ENCODE measurements at regions not wholly inside any gene's neighbourhood (a gene's known extent, or its start where the extent isn't known, plus 50 kb on each side); places are given as distances from the start of the nearest gene placed in this dataset.

GRCh38 chr4:79057772-79058171 is 118.5 kb upstream of the PAQR3 start:
- H4K20me1 ChIP-seq (ENCODE audit: low read depth): no peaks in the 10 kb centered on the region
- no peaks in the 10 kb centered on the region for H3K9me3 ChIP-seq (ENCODE audit: low read depth)
- no peaks in the 10 kb centered on the region for H3K9me3 Mint-ChIP-seq
- no peak overlapping the region for H3K27ac ChIP-seq
- no peak overlapping the region for H3K27ac Mint-ChIP-seq
- no peaks in the 10 kb centered on the region for H3K27me3 ChIP-seq
- peaks cover 14% of the 10 kb centered on the region for H3F3A ChIP-seq (ENCODE audit: low read depth)
- H3K36me3 ChIP-seq: no peaks in the 10 kb centered on the region
- no peak overlapping the region for H2AFZ ChIP-seq (replicated peaks)
- TF ChIP-seq EZH2phosphoT487 (IDR thresholded peaks at IDR 0.05) (no peak), EZH2 (IDR thresholded peaks at IDR 0.05) (no peak)
- TF ChIP-seq, protein P1, sequence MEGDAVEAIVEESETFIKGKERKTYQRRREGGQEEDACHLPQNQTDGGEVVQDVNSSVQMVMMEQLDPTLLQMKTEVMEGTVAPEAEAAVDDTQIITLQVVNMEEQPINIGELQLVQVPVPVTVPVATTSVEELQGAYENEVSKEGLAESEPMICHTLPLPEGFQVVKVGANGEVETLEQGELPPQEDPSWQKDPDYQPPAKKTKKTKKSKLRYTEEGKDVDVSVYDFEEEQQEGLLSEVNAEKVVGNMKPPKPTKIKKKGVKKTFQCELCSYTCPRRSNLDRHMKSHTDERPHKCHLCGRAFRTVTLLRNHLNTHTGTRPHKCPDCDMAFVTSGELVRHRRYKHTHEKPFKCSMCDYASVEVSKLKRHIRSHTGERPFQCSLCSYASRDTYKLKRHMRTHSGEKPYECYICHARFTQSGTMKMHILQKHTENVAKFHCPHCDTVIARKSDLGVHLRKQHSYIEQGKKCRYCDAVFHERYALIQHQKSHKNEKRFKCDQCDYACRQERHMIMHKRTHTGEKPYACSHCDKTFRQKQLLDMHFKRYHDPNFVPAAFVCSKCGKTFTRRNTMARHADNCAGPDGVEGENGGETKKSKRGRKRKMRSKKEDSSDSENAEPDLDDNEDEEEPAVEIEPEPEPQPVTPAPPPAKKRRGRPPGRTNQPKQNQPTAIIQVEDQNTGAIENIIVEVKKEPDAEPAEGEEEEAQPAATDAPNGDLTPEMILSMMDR (IDR thresholded peaks at IDR 0.05): no peak
- H3K4me1 Mint-ChIP-seq: peaks cover 34% of the 10 kb centered on the region
- no peaks in the 10 kb centered on the region for H3K79me2 ChIP-seq (ENCODE audit: low read depth)
- peaks cover 2% of the 10 kb centered on the region for H3K27me3 Mint-ChIP-seq (ENCODE audit: insufficient read depth, low read depth)
- no peaks in the 10 kb centered on the region for H3K36me3 Mint-ChIP-seq
- no peak overlapping the region for H3K4me3 Mint-ChIP-seq
- peak overlapping the region; percentile 36 for H3K4me2 ChIP-seq
- peaks cover 18% of the 10 kb centered on the region for H3K4me1 ChIP-seq
- peak; percentile 29 for DNase-seq (ENCODE audit: low spot score)
- H3K9ac ChIP-seq: no peak overlapping the region
- H3K4me3 ChIP-seq: no peak overlapping the region

DNA sequence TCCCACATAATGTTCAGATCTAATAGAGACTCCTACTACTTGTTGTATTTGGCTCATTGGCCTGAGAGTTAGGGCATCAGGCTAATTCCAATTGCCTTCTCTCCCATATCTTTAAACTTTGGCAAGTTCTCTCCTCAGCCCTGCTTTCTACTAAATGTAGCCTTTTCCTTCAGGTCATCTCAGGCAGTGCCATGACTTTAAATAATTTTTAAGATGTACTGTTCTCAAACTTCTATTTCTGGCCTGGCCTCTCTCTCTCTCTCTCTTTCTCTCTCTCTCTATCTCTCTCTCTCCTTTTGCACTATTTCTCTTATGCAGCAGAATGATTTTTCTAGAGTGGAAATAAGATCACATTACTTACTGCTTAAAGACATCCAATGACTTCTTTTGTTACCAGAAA is 114.5 kb upstream of the PAQR3 start:
- Histone ChIP-seq H3F3A (ENCODE audit: low read depth) (peaks cover 14% of the 10 kb centered on the region), H3K27ac (no peak overlapping the region), H3K36me3 (no peaks in the 10 kb centered on the region), H3K9ac (no peak overlapping the region), H3K4me2 (no peak overlapping the region), H3K79me2 (ENCODE audit: low read depth) (no peaks in the 10 kb centered on the region), H2AFZ (replicated peaks) (no peak overlapping the region), H3K9me3 (ENCODE audit: low read depth) (no peaks in the 10 kb centered on the region), H3K27me3 (no peaks in the 10 kb centered on the region), H3K4me1 (peaks cover 18% of the 10 kb centered on the region), H4K20me1 (ENCODE audit: low read depth) (no peaks in the 10 kb centered on the region), H3K4me3 (no peak overlapping the region)
- peaks cover 2% of the 10 kb centered on the region for H3K27me3 Mint-ChIP-seq (ENCODE audit: insufficient read depth, low read depth)
- H3K36me3 Mint-ChIP-seq: no peaks in the 10 kb centered on the region
- TF ChIP-seq, protein P1 (IDR thresholded peaks at IDR 0.05): no peak
- TF ChIP-seq EZH2 (IDR thresholded peaks at IDR 0.05): no peak
- TF ChIP-seq EZH2phosphoT487 (IDR thresholded peaks at IDR 0.05): no peak
- H3K27ac Mint-ChIP-seq: no peak overlapping the region
- DNase-seq (ENCODE audit: low spot score): no peak
- peaks cover 2% of the 10 kb centered on the region for H3K9me3 Mint-ChIP-seq
- no peak overlapping the region for H3K4me3 Mint-ChIP-seq
- peaks cover 31% of the 10 kb centered on the region for H3K4me1 Mint-ChIP-seq

DNA sequence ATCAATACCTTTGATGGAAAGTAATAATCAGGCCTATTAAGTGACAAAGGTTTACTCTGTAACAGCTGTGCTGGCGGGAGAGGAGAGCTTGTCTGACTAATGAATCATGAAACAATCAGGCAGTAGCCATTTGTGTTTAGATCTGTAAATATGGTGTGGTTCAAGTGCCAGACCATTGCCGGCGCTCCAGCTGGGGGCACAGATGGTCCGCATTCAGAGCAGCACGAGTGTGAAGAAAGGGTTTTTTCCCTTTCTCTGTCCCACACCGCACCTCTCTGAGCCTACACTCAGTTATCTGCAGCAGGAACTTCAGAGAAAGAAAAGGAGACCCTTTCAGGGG is 111.3 kb upstream of the PAQR3 start:
- DNase-seq (ENCODE audit: low spot score): no peak
- no peaks in the 10 kb centered on the region for H3K9me3 ChIP-seq (ENCODE audit: low read depth)
- no peak overlapping the region for H3K27ac ChIP-seq
- no peak overlapping the region for H3K9ac ChIP-seq
- H3K36me3 ChIP-seq: no peaks in the 10 kb centered on the region
- Mint-ChIP-seq H3K4me3 (no peak overlapping the region), H3K36me3 (no peaks in the 10 kb centered on the region), H3K27ac (no peak overlapping the region), H3K4me1 (peaks cover 12% of the 10 kb centered on the region), H3K27me3 (ENCODE audit: insufficient read depth, low read depth) (no peaks in the 10 kb centered on the region), H3K9me3 (peaks cover 2% of the 10 kb centered on the region)
- no peaks in the 10 kb centered on the region for H3F3A ChIP-seq (ENCODE audit: low read depth)
- H2AFZ ChIP-seq (replicated peaks): no peak overlapping the region
- TF ChIP-seq EZH2 (IDR thresholded peaks at IDR 0.05): no peak
- TF ChIP-seq EZH2phosphoT487 (IDR thresholded peaks at IDR 0.05): no peak
- TF ChIP-seq, protein P1 (IDR thresholded peaks at IDR 0.05): no peak
- H3K4me1 ChIP-seq: peaks cover 4% of the 10 kb centered on the region
- H3K27me3 ChIP-seq: no peaks in the 10 kb centered on the region
- no peaks in the 10 kb centered on the region for H3K79me2 ChIP-seq (ENCODE audit: low read depth)
- H4K20me1 ChIP-seq (ENCODE audit: low read depth): no peaks in the 10 kb centered on the region
- no peak overlapping the region for H3K4me2 ChIP-seq
- H3K4me3 ChIP-seq: no peak overlapping the region

All from neural progenitor cell (in vitro differentiated cells).